Stromal cell of bone marrow (primary cell): ENCODE measurements at regions not wholly inside any gene's neighbourhood (a gene's known extent, or its start where the extent isn't known, plus 50 kb on each side); places are given as distances from the start of the nearest gene placed in this dataset.
"Not testable (repeated sequence)": the region's sequence is repeated elsewhere in the genome, so short reads cannot be mapped to it uniquely, and the experiment has no call there.

ENCODE experiments used
- DNase-seq: peaks from one replicate; pipeline ENCODE4 v3.0.0-alpha.2; 2012; ENCODE audit warnings: low read depth

DNA sequence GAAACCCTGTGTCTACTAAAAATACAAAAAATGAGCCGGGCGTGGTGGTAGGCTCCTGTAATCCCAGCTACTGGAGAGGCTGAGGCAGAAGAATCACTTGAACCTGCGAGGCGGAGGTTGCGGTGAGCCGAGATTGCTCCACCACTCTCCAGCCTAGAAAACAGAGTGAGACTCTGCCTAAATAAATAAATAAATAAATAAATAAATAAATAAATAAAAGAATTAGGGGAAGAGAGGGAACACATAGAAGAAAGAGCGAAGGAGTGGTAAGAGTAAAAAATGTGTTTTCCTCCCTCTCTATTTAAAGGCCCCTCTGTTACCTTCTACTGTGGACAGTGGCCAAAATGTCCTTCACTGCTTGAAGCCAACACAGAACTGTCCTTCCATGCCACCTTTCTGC is 103.9 kb upstream of the SOX21 start:
- no peak for DNase-seq

DNA sequence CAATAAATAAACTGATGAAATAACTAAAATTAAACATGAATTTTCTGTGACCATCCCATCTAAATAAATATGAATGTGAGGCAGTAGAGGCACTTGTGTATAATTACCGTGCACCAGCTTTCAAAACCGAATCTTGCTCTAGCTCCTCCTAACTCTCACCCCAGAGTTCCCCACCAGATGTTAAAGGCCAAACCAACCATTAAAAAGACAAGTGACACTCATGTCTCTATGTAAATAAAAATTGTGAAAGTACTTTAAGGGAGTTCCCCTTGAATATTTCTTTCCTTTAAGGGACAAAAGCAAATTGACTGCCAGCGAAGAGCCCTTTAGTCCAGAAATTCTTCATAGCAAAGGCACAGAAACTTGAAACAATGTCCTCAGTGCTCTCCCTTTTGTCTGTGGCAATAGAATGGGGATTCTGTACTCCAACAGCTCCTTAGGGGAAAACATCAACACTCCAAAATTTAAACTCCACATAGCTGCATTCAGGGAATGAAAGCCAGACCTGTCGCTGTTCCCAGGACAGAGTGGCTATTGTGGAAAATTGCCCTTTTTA is 101.7 kb upstream of the SOX21 start:
- DNase-seq: no peak

DNA sequence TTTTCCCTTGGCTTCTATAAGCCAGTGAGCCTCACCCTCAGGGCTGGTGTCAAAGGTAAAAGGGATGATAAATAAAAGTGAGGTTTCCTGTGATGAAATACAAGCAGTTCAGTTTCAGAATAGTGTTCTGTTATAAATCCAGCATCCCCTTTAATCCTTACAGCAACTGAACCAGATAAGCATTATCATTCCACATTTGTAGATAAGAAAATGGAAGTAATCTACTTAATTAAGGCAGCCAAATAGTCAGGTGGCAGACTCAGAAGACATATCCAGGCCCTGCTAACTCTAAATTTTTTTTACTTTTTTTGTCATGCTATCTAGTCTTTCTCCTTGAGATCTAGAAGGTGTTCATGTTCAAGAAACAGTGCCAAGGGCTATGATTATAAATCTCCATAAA is 99.4 kb upstream of the SOX21 start:
- no peak for DNase-seq

DNA sequence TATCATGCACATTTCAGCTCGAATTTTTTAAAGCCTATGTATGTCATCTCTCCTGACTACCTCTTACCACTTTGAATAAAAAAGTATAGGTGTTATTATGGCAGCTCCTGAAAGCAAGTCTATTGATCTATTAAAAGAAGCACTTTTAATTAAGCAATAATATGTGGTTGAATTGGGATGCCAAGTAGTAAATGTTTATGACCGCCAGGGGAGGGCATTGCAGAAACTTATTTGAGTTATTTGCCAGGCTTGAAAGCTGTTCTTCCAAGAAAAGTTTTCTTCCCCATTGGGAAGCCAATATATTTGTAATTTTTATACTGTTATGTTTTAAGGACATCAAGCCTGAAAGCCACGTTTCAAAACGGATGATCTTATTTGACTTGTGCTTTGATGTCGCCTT is 88.1 kb upstream of the SOX21 start:
- no peak for DNase-seq

DNA sequence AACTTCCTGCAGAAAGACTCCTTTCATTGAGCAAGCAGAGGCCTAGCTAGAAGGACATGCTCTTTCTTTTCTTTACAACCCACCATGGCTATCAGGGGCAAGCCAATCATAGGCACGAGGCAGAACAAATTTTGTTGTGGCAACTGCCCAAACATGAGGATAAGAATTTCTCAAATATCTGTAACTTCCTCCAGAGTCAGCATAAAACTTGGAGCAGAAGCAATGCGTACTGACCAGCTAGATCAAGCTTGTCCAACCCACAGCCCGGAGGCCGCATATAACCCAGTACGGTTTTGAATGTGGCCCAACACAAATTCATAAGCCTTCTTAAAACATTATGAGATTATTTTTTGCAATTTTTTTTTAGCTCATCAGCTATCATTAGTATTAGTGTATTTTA is 87.0 kb upstream of the SOX21 start:
- DNase-seq: no peak

DNA sequence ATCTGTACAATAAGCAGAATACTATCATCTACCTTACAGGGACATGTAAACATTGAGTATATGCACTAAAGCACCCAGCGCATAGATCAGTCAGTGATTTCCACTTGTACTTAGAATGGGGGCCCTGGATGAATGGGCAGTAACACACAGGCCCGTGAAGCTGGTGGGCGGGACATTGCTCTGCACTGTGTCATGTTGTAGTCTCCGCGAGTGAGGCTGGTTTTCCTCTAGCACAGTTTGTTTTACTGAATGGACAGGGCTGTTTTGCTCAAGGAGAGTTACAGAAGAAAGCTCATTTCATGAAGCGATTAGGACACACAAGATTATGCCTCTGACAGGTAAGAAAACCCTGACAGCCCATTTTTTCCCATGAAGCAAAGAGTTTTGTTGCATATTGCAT is 86.4 kb upstream of the SOX21 start:
- no peak for DNase-seq

DNA sequence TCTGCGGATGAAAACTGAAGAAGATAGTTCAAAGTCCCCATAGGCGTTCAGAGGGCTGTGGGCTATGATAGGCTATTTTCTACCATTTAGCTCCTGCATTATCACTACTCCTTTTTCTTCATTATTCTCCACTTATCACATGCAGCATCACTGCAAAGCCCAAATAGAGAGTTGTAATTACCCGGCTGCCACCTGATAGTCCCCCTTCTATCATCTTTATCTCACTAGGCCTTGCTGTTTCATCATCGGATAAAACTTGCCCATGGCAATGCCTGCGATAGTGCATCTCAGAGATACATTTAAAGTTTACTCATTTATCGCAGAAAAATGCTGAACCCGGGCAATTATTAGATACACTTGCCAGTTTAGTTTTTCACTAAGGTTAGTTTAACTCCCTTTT is 82.9 kb upstream of the SOX21 start:
- DNase-seq: no peak

DNA sequence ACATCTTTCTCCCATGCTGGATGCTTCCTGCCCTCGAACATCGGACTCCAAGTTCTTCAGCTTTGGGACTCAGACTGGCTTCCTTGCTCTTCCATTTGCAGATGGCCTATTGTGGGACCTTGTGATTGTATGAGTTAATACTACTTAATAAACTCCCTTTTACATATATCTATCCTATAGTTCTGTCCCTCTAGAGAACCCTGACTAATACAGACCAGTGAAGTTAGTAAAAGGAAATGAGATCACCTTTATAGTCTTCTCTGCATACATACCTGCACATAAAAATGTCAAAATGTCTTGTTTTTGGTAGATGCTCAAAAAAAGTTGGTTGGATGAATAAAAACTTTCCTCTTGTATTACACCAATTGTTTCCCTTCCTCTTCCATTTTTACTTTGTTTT is 73.9 kb upstream of the SOX21 start:
- not testable (repeated sequence) for DNase-seq

DNA sequence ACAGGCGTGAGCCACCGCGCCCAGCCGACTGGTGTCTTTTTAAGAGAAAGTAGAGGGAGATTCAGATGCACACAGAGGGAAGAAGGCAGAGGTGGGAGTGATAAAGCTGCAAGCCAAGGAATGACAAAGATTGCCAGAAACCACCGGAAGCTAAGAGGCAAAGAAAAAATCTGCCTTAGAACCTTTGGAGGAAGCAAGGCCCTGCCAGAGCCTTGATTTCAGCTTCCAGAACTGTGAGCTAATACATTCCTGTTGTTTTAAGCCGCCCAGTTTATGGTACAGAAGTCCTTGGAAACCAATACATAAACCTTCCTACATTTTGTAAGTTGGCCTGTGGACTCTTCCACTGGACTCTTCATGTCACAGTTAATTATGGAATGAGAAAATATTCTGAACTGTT is 71.7 kb upstream of the SOX21 start:
- no peak for DNase-seq

DNA sequence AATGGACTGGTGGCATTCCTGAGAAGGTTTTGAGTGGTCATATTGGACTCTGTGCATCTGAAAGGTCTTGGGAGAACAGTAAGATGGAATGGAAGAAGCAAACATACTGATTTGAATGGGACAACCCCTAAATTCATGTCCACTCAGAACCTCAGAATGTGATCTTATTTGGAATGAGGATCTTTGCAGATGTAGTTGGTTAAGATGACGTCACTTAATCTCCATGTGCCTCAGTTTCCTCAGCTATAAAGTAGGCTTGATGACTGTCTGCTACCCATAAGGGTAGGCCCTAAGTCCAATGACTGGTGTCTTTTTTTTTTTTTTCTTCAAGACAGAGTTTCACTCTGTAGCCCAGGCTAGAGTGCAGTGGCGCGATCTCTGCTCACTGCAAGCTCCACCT is 71.1 kb upstream of the SOX21 start:
- no peak for DNase-seq

DNA sequence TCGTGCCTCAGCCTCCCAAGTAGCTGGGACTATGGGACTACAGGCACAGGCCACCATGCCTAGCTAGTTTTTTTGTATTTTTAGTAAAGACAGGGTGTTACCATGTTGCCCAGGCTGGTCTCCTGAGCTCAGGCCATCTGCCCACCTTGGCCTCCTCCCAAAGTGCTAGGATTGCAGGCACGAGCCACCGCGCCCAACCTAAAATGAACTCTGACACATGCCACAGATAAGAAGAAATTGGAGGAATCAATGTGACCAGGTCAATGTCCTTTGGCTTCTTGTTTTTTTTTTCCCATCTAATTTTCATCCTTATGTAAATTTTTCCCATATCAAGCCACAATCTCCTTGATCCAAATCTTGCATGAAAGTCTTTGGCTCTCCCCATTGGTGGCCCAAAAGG is 68.1 kb upstream of the SOX21 start:
- DNase-seq: no peak

DNA sequence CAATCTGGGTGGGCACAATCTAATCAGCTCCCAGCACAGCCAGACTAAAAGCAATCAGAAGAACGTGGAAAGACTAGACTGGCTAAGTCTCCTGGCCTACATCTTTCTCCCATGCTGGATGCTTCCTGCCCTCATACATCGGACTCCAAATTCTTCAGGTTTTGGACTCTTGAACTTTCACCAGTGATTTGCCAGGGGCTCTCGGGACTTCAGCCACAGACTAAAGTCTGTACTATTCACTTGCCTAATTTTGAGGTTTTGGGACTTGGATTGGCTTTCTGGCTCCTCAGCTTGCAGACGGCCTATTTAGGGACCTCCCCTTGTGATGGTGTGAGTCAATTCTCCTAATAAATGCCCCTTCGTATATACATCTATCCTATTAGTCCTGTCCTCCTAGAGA is 66.6 kb upstream of the SOX21 start:
- DNase-seq: no peak

DNA sequence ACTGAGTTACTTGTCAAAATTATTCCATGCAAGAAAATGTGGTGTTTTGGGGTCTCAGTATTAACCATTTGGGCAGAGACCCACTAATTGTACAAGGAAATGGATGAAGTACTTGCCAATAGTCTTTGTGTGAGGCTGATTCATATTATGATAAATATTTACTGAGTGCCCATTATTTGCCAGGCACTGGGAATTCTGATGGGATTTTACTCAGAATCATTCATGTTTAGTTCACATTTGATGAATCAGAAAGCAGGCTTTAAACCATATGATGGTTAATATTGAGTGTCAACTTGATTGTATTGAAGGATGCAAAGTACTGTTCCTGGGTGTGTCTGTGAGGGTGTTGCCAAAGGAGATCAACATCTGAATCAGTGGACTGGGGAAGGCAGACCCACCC is 66.2 kb upstream of the SOX21 start:
- no peak for DNase-seq

DNA sequence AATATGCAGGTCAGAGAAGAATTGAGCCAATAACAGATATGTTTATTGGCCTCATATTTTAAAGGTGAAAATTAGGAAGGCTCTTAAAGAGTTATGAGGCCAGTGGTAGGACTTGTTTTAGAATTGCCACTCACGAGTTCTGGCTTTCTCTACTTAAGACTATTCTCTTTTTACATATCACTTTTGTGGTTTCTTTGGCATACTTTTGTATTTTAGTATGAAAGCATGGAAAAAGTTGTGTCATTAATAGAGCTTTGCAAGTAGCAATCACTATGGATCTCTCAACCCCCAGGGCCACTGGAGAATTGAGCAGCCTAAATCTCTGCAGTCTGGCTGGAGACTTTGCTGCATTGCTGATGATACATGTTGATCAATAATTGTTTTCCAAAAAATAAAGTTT is 64.6 kb upstream of the SOX21 start:
- DNase-seq: no peak

DNA sequence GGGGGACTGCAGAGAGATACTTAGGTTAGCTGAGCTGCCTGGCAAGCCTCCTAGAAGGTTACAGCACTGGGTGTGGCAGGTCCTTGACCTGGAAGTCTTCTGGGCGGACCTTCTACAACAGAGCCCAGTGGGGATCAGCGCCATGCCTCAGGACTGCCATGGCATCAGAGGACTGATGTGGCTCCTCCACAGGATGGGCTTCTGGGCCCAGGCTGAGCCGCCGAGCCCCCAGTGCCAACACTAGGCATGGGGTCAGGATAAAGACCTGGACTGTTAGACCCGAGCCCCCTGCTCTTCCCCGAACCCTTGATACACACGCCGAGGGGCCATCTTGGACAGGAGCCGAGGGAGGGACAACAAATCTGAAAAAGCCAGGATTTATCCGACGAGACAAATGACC is 64.0 kb upstream of the SOX21 start:
- no peak for DNase-seq

DNA sequence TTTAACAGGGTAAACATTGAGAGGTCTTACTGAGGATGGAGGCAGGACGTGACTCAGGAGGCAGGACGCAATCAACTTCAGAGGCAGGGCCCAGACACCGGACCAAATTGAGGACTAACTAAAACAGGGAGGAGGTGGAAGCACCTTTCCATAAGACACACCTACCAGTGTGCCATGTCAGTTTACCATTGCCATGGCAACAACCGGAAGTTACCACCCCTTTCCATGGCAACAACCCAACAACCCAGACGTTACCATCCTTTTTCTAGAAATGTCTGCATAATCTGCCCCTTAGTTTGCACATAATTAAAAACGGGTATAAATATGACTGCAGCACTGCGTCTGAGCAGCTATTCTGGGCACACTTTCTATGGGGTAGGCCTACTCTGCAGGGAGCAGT is 53.5 kb upstream of the SOX21 start:
- no peak for DNase-seq

DNA sequence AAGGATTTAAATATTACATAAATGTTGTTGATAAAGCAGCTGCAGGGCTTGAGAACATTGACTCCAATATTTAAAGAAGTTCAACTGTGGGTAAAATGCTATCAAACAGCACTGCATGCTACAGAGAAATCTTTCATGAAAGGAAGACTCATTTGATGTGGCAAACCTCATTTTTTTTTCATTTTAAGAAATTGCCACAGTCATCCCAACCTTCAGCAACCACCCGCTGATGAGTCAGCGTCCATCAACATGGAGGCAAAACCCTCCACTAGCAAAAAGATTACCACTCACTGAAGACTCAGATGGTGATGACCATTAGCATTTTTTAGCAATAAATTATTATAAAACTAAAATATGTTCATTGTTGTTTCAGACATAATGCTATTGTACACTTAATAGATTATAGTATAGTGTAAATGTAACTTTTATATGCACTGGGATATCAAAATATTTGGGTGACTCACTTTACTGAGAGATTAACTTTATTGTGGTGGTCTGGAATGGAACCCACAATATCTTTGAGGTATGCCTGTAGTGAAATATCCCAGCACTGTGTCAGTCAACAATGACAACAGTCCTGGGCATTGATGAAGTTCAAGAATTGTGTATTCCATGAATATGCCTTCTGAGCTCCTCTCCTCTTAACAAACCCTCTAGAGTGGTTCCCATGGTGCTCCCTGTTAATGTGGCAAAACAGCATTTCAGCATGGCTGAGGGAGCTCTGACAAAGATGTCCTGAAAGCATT is 52.4 kb upstream of the SOX21 start:
- peak; percentile 3 for DNase-seq
